Subcutaneous abdominal adipose tissue (tissue), 5 donors: ENCODE measurements at regions not wholly inside any gene's neighbourhood (a gene's known extent, or its start where the extent isn't known, plus 50 kb on each side); places are given as distances from the start of the nearest gene placed in this dataset.
"Not testable (repeated sequence)": the region's sequence is repeated elsewhere in the genome, so short reads cannot be mapped to it uniquely, and the experiment has no call there.

Source experiments
- H3K27ac ChIP-seq: one replicate; pipeline ENCODE4 v1.7.0; 2013; ENCODE audit warnings: low read depth, mild to moderate bottlenecking, inconsistent platforms, low read length, moderate library complexity
- H3K27me3 ChIP-seq, 5 donors: one replicate each; pipeline ENCODE4 v1.7.0; 2013; ENCODE audit warnings: low read length in 5 of 5, inconsistent platforms in 1 of 5; ENCODE audit not compliant: control insufficient read depth in 5 of 5, insufficient read depth in 4 of 5
- H3K36me3 ChIP-seq, 5 donors: one replicate each; pipeline ENCODE4 v1.7.0; 2013; ENCODE audit warnings: low read length in 5 of 5; ENCODE audit not compliant: control insufficient read depth in 5 of 5, insufficient read depth in 5 of 5
- H3K4me1 ChIP-seq, 5 donors: one replicate each; pipeline ENCODE4 v1.7.0; 2013; ENCODE audit warnings: low read length in 5 of 5, mild to moderate bottlenecking in 3 of 5, moderate library complexity in 1 of 5; ENCODE audit not compliant: control insufficient read depth in 5 of 5, insufficient read depth in 5 of 5
- H3K4me3 ChIP-seq, 5 donors: one replicate each; pipeline ENCODE4 v1.7.0; 2013; ENCODE audit warnings: low read length in 5 of 5, low read depth in 1 of 5
- H3K9ac ChIP-seq, 5 donors: one replicate each; pipeline ENCODE4 v1.7.0; 2013; ENCODE audit warnings: low read length in 5 of 5, mild to moderate bottlenecking in 4 of 5, moderate library complexity in 3 of 5
- H3K9me3 ChIP-seq, 5 donors: one replicate each; pipeline ENCODE4 v1.7.0; 2013; ENCODE audit warnings: low read length in 5 of 5; ENCODE audit not compliant: control insufficient read depth in 5 of 5
- donor health status: healthy.
- donor health status: healthy.
- donor health status: healthy.
- donor health status: healthy.
- donor health status: healthy.

- Histone ChIP-seq H3K27ac (no peak overlapping the region), H3K4me3 (no peak overlapping the region), H3K9me3 (peaks cover 0 to 10% (median 2%) of the 10 kb centered on the region in 5 donors), H3K27me3 (no peaks in the 10 kb centered on the region), H3K9ac (no peak overlapping the region), H3K4me1 (no peaks in the 10 kb centered on the region), H3K36me3 (no peaks in the 10 kb centered on the region)
Observed at GRCh38 chr6:103396768-103397167, 1463.0 kb downstream of the HACE1 start.

GRCh38 chr6:103379272-103379671, 1480.4 kb downstream of the HACE1 start:
- no peaks in the 10 kb centered on the region for H3K27me3 ChIP-seq
- no peaks in the 10 kb centered on the region for H3K9me3 ChIP-seq
- no peaks in the 10 kb centered on the region for H3K36me3 ChIP-seq
- H3K4me1 ChIP-seq, result no peaks in the 10 kb centered on the region
- H3K4me3 ChIP-seq, result no peak overlapping the region
- H3K27ac ChIP-seq, result no peak overlapping the region
- no peak overlapping the region for H3K9ac ChIP-seq

GRCh38 chr6:103367212-103367611, 1492.5 kb downstream of the HACE1 start:
- no peak overlapping the region for H3K27ac ChIP-seq
- no peaks in the 10 kb centered on the region for H3K27me3 ChIP-seq
- H3K4me3 ChIP-seq, result no peak overlapping the region
- no peak overlapping the region for H3K9ac ChIP-seq
- H3K4me1 ChIP-seq, result no peaks in the 10 kb centered on the region
- no peaks in the 10 kb centered on the region for H3K36me3 ChIP-seq
- H3K9me3 ChIP-seq, result peaks cover 0 to 2% (median 0%) of the 10 kb centered on the region in 5 donors

GRCh38 chr6:103356531-103356930, 1503.2 kb downstream of the HACE1 start:
- Histone ChIP-seq H3K27ac (no peak overlapping the region), H3K9me3 (peaks cover 0 to 2% (median 0%) of the 10 kb centered on the region in 5 donors), H3K36me3 (no peaks in the 10 kb centered on the region), H3K4me1 (no peaks in the 10 kb centered on the region), H3K27me3 (no peaks in the 10 kb centered on the region), H3K9ac (no peak overlapping the region), H3K4me3 (no peak overlapping the region)

GRCh38 chr6:103344554-103345163, 1515.1 kb downstream of the HACE1 start:
- Histone ChIP-seq H3K9ac (no peak overlapping the region), H3K36me3 (no peaks in the 10 kb centered on the region), H3K27me3 (no peaks in the 10 kb centered on the region), H3K4me1 (no peaks in the 10 kb centered on the region), H3K27ac (no peak overlapping the region), H3K9me3 (no peaks in the 10 kb centered on the region), H3K4me3 (no peak overlapping the region)

DNA sequence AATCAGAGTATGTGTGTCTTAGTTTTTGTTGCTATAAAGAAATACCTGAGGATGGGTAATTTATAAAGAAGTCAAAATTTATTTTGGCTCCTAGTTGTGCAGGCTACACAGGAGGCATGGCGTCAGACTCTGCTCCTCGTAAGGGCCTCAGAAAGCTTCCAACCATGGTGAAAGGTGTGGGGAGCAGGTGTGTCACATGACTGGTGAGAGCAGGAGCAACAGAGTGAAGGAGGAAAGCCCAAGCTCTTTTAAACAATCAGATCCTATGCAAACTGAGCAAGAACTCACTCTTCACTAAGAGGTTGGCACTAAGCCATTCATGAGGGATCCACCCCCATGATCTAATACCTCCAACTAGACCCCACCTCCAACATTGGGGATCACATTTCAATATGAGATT, 1524.3 kb downstream of the HACE1 start:
- Histone ChIP-seq H3K9me3 (no peaks in the 10 kb centered on the region), H3K4me1 (peaks cover 0 to 4% (median 0%) of the 10 kb centered on the region in 5 donors), H3K9ac (no peak overlapping the region), H3K36me3 (no peaks in the 10 kb centered on the region), H3K27ac (no peak overlapping the region), H3K27me3 (peaks cover 0 to 6% (median 0%) of the 10 kb centered on the region in 5 donors), H3K4me3 (no peak overlapping the region)

DNA sequence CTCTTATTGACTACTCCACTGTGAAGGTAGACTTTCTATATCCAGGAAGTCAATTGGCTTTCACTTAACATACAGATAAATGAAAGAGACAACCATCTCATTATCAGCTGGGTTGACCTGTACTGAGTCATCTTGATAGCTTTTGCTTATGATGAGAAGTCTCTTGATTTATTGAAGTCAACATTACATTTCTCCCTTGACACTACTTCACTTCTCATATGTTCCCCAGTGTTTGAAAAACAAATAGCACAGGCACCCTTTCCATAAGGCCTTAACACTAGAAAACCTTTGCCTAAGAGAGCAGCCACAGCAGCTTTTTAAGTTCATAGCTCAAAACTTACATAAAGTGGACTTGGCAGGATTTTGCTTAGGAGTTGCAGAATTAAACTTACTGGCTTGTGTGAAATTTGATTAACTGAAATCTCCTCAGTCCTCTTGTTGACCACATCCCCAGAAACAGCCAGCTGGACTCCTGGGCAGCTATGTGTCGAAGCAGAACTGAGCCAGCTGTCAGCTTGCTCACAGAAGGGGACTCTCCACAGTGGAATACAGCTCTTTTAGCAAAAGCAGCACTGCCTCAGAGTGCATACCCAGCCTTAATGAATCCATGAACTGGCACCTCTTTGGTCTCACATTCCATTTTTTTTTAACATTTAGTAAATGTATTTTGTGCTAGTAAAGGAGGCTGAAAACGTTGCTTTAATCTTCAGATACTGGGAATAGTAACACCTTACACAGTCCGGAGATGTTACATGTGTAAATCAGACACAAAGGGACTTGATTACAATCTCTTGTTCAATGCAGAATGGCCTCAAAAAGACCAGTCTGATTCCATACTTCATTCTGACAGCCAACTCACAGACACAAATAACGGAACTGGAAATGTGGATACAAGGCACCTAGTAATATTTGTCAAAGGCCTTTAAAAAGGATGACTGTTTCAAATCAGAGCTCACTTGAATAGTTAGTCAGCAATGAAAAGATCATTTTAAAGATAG, 1532.7 kb downstream of the HACE1 start:
- Histone ChIP-seq H3K4me3 (no peak overlapping the region), H3K4me1 (peaks cover 0 to 2% (median 0%) of the 10 kb centered on the region in 5 donors), H3K9me3 (no peaks in the 10 kb centered on the region), H3K9ac (no peak overlapping the region), H3K27me3 (peaks cover 0 to 2% (median 0%) of the 10 kb centered on the region in 5 donors), H3K27ac (no peak overlapping the region), H3K36me3 (no peaks in the 10 kb centered on the region)

GRCh38 chr6:103313432-103313831, 1546.3 kb downstream of the HACE1 start:
- H3K27me3 ChIP-seq, result no peaks in the 10 kb centered on the region
- H3K4me3 ChIP-seq, result no peak overlapping the region
- H3K9ac ChIP-seq, result no peak overlapping the region
- no peak overlapping the region for H3K27ac ChIP-seq
- H3K9me3 ChIP-seq, result peaks cover 0 to 4% (median 0%) of the 10 kb centered on the region in 5 donors
- H3K36me3 ChIP-seq, result no peaks in the 10 kb centered on the region
- no peaks in the 10 kb centered on the region for H3K4me1 ChIP-seq

- not testable (repeated sequence) for H3K4me3 ChIP-seq, H3K4me1 ChIP-seq, H3K36me3 ChIP-seq, H3K9ac ChIP-seq, H3K27ac ChIP-seq, H3K27me3 ChIP-seq, H3K9me3 ChIP-seq
Observed at GRCh38 chr6:103294376-103294775, 1565.3 kb downstream of the HACE1 start.

DNA sequence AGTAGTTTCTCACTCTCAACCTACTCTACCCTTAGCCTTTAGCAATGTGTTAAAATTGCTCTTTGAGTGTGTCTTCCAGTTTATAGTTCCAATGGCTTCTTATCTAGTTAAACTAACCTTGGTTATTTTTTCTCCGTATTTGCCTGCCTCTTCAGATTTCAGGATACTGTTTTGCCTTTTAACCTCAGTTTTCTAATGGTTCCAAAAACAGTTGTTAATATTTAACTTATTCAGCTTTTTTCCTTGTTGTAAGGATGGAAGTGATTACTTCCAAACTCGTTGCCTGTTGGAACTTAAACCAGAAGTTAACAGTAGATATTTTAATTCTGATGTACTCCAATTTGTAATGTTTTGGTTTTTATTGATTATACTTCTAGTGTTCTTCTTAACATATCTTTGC, 1574.9 kb downstream of the HACE1 start:
- Histone ChIP-seq H3K4me1 (no peaks in the 10 kb centered on the region), H3K4me3 (no peak overlapping the region), H3K36me3 (no peaks in the 10 kb centered on the region), H3K9me3 (peaks cover 0 to 3% (median 0%) of the 10 kb centered on the region in 5 donors), H3K27me3 (no peaks in the 10 kb centered on the region), H3K27ac (no peak overlapping the region), H3K9ac (no peak overlapping the region)
